Astrocyte (in vitro differentiated cells and primary cell): ENCODE measurements at regions not wholly inside any gene's neighbourhood (a gene's known extent, or its start where the extent isn't known, plus 50 kb on each side); places are given as distances from the start of the nearest gene placed in this dataset.

Experiments
- DNase-seq: peaks from one replicate; pipeline ENCODE4 v3.0.0-alpha.2; 2010; ENCODE audit warnings: low read depth
- FAIRE-seq: peaks from 2 replicates; lab custom pipeline; 2011; peaks lifted over from hg19 to GRCh38; lab: Jason Lieb, UNC
- H2AFZ ChIP-seq: 2 replicates; pipeline ENCODE4 v1.6.0; 2012; ENCODE audit warnings: low read depth, low read length, inconsistent platforms
- H3K27ac ChIP-seq: 2 replicates; pipeline ENCODE4 v1.5.1; 2011; ENCODE audit warnings: low read depth, low read length, inconsistent platforms
- H3K27me3 ChIP-seq: 2 replicates; pipeline ENCODE4 v1.6.0; 2011; ENCODE audit warnings: low read length, inconsistent platforms; ENCODE audit not compliant: insufficient read depth
- H3K36me3 ChIP-seq: 2 replicates; pipeline ENCODE4 v1.5.1; 2011; ENCODE audit warnings: low read length, inconsistent platforms; ENCODE audit not compliant: insufficient read depth
- H3K4me1 ChIP-seq: 2 replicates; pipeline ENCODE4 v1.5.1; 2011; ENCODE audit warnings: low read length, inconsistent platforms; ENCODE audit not compliant: insufficient read depth
- H3K4me2 ChIP-seq: 2 replicates; pipeline ENCODE4 v1.6.0; 2012; ENCODE audit warnings: low read length, inconsistent platforms
- H3K4me3 ChIP-seq: 2 replicates; pipeline ENCODE4 v1.5.1; 2011; ENCODE audit warnings: low read depth, mild to moderate bottlenecking, low read length, inconsistent platforms; ENCODE audit not compliant: insufficient read depth
- H3K79me2 ChIP-seq: 2 replicates; pipeline ENCODE4 v1.6.0; 2012; ENCODE audit warnings: mild to moderate bottlenecking, low read length, inconsistent platforms; ENCODE audit not compliant: insufficient read depth
- H3K9ac ChIP-seq: 2 replicates; pipeline ENCODE4 v1.6.0; 2012; ENCODE audit warnings: mild to moderate bottlenecking, low read length, inconsistent platforms
- H3K9me3 ChIP-seq: 2 replicates; pipeline ENCODE4 v1.5.1; 2012; ENCODE audit warnings: low read depth, mild to moderate bottlenecking, low read length, inconsistent platforms; ENCODE audit not compliant: insufficient read depth
- H4K20me1 ChIP-seq: 2 replicates; pipeline ENCODE4 v1.6.0; 2012; ENCODE audit warnings: low read length, inconsistent platforms; ENCODE audit not compliant: insufficient read depth
- H3K27ac Mint-ChIP-seq: one replicate; pipeline ENCODE4 v1.8.0; 2021; ENCODE audit warnings: mild to moderate bottlenecking, mixed read lengths; ENCODE audit not compliant: unreplicated experiment
- H3K27me3 Mint-ChIP-seq: one replicate; pipeline ENCODE4 v1.8.0; 2021; ENCODE audit warnings: low read depth, mixed read lengths; ENCODE audit not compliant: unreplicated experiment
- H3K36me3 Mint-ChIP-seq: one replicate; pipeline ENCODE4 v1.8.0; 2021; ENCODE audit warnings: low read depth, mixed read lengths; ENCODE audit not compliant: unreplicated experiment
- H3K4me1 Mint-ChIP-seq: one replicate; pipeline ENCODE4 v1.8.0; 2021; ENCODE audit warnings: low read depth, mixed read lengths; ENCODE audit not compliant: unreplicated experiment
- H3K4me3 Mint-ChIP-seq: one replicate; pipeline ENCODE4 v1.8.0; 2021; ENCODE audit warnings: mild to moderate bottlenecking, moderate library complexity, mixed read lengths; ENCODE audit not compliant: unreplicated experiment
- H3K9me3 Mint-ChIP-seq: one replicate; pipeline ENCODE4 v1.8.0; 2021; ENCODE audit warnings: mild to moderate bottlenecking, mixed read lengths; ENCODE audit not compliant: unreplicated experiment
- CTCF ChIP-seq: IDR thresholded peaks from 2 replicates; pipeline ENCODE4 v1.5.1; 2011; ENCODE audit warnings: low read depth, mild to moderate bottlenecking, inconsistent platforms, low read length, moderate library complexity; ENCODE audit not compliant: insufficient read depth
- EZH2 ChIP-seq: IDR thresholded peaks from 2 replicates; pipeline ENCODE4 v1.6.1; 2012; ENCODE audit warnings: mild to moderate bottlenecking, low read length, inconsistent platforms; ENCODE audit not compliant: insufficient read depth

- H3K36me3 Mint-ChIP-seq: no peaks in the 10 kb centered on the region
- no peak for FAIRE-seq
- no peak overlapping the region for H3K27ac Mint-ChIP-seq
These were observed 683.8 kb upstream of the NR2F2 start for GRCh38 chr15:95646484-95647273.

GRCh38 chr15:95647531-95648277, 682.8 kb upstream of the NR2F2 start:
- H3K79me2 ChIP-seq: no peaks in the 10 kb centered on the region
- no peak overlapping the region for H3K27ac ChIP-seq
- H3K36me3 Mint-ChIP-seq: no peaks in the 10 kb centered on the region
- DNase-seq: no peak
- H3K9me3 Mint-ChIP-seq: no peaks in the 10 kb centered on the region
- no peak overlapping the region for H3K4me2 ChIP-seq
- no peak overlapping the region for H2AFZ ChIP-seq
- no peak for FAIRE-seq
- no peaks in the 10 kb centered on the region for H3K4me1 Mint-ChIP-seq
- H4K20me1 ChIP-seq: no peaks in the 10 kb centered on the region
- no peak for TF ChIP-seq EZH2
- no peak for TF ChIP-seq CTCF
- no peaks in the 10 kb centered on the region for H3K9me3 ChIP-seq
- no peaks in the 10 kb centered on the region for H3K36me3 ChIP-seq
- no peaks in the 10 kb centered on the region for H3K27me3 ChIP-seq
- no peaks in the 10 kb centered on the region for H3K4me1 ChIP-seq
- no peaks in the 10 kb centered on the region for H3K27me3 Mint-ChIP-seq
- H3K4me3 Mint-ChIP-seq: no peak overlapping the region
- H3K9ac ChIP-seq: no peak overlapping the region
- H3K27ac Mint-ChIP-seq: no peak overlapping the region
- H3K4me3 ChIP-seq: no peak overlapping the region

More at GRCh38 chr15:95646484-95647273, 683.8 kb upstream of the NR2F2 start:
- DNase-seq: no peak
- no peak overlapping the region for H3K4me3 Mint-ChIP-seq
- H3K27me3 Mint-ChIP-seq: no peaks in the 10 kb centered on the region
- H3K4me1 ChIP-seq: no peaks in the 10 kb centered on the region
- no peaks in the 10 kb centered on the region for H4K20me1 ChIP-seq
- H3K36me3 ChIP-seq: no peaks in the 10 kb centered on the region
- TF ChIP-seq EZH2: no peak
- TF ChIP-seq CTCF: no peak
- H3K9ac ChIP-seq: no peak overlapping the region
- H3K79me2 ChIP-seq: no peaks in the 10 kb centered on the region
- no peak overlapping the region for H3K4me2 ChIP-seq
- no peaks in the 10 kb centered on the region for H3K4me1 Mint-ChIP-seq
- H3K4me3 ChIP-seq: no peak overlapping the region
- no peak overlapping the region for H2AFZ ChIP-seq
- H3K9me3 ChIP-seq: no peaks in the 10 kb centered on the region
- no peaks in the 10 kb centered on the region for H3K9me3 Mint-ChIP-seq
- H3K27me3 ChIP-seq: no peaks in the 10 kb centered on the region
- no peak overlapping the region for H3K27ac ChIP-seq
